ENCODE measurements at regions not wholly inside any gene's neighbourhood (a gene's known extent, or its start where the extent isn't known, plus 50 kb on each side); places are given as distances from the start of the nearest gene placed in this dataset.

DNA sequence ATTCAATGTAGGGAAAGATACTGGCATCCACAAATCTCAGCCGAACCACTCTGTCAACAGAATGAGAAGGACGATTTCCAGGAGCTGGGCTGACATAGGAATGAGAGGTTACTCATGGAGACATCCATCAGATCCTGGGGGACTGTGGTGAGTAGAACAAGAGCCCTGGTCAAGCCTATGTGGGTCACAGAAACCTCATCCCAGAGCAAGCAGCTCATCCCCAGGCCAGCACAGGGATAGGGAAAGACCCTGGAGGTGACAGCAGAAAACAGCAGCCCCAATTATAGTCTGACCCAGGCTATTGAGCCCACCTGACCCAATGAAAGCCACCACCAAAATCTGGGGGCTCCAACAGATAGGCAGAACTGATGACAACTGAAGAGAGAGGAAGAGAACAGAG is 128.0 kb upstream of the SERPIND1 start:
- Histone ChIP-seq H3K27ac (no peak overlapping the region), H3K4me3 (no peak overlapping the region), H3K9me3 (no peaks in the 10 kb centered on the region), H3K4me1 (no peaks in the 10 kb centered on the region), H3K27me3 (replicated peaks in 1 of 7) (no peaks in the 10 kb centered on the region), H3K36me3 (no peaks in the 10 kb centered on the region)
- DNase-seq: no peak
- TF ChIP-seq, protein P1, sequence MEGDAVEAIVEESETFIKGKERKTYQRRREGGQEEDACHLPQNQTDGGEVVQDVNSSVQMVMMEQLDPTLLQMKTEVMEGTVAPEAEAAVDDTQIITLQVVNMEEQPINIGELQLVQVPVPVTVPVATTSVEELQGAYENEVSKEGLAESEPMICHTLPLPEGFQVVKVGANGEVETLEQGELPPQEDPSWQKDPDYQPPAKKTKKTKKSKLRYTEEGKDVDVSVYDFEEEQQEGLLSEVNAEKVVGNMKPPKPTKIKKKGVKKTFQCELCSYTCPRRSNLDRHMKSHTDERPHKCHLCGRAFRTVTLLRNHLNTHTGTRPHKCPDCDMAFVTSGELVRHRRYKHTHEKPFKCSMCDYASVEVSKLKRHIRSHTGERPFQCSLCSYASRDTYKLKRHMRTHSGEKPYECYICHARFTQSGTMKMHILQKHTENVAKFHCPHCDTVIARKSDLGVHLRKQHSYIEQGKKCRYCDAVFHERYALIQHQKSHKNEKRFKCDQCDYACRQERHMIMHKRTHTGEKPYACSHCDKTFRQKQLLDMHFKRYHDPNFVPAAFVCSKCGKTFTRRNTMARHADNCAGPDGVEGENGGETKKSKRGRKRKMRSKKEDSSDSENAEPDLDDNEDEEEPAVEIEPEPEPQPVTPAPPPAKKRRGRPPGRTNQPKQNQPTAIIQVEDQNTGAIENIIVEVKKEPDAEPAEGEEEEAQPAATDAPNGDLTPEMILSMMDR (IDR thresholded peaks at IDR 0.05 in 8 of 11, conservative IDR thresholded peaks at IDR 0.05 in 3 of 11): no peak
- no peak for TF ChIP-seq POLR2AphosphoS5 (IDR thresholded peaks at IDR 0.05)
- no peak for TF ChIP-seq POLR2A (IDR thresholded peaks at IDR 0.05)
- 64 to 86% (median 74%) methylated on average over 2 of the region's 2 CpGs for WGBS, 5 donors
- intact Hi-C loops (cut with DNase I; ENCODE audit: low total_unique reads): no loop called here

DNA sequence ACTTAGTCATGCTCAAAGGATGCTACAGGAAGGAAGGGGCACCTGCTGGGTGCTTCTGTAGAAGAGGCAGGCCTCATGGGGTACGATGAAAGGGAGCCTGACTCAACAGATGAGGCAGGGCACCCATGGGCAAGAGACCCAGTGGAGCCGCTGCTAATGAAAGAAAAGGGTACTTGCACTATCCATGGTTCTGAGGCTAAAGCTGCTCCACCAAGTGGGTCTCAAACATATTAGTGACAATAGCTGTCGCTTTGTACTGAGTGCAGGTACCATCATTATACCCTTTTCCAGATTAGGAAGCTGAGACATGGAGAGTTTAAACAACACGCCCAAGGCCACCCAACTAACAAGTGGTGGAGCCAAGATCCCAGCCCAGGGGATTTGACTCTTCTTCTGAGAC is 127.5 kb upstream of the SERPIND1 start:
- TF ChIP-seq, protein P1 (IDR thresholded peaks at IDR 0.05 in 8 of 11, conservative IDR thresholded peaks at IDR 0.05 in 3 of 11): no peak
- TF ChIP-seq POLR2AphosphoS5 (IDR thresholded peaks at IDR 0.05): no peak
- no peak for TF ChIP-seq POLR2A (IDR thresholded peaks at IDR 0.05)
- 81 to 88% (median 88%) methylated on average over 4 of the region's 4 CpGs for WGBS, 5 donors
- no peak for DNase-seq

DNA sequence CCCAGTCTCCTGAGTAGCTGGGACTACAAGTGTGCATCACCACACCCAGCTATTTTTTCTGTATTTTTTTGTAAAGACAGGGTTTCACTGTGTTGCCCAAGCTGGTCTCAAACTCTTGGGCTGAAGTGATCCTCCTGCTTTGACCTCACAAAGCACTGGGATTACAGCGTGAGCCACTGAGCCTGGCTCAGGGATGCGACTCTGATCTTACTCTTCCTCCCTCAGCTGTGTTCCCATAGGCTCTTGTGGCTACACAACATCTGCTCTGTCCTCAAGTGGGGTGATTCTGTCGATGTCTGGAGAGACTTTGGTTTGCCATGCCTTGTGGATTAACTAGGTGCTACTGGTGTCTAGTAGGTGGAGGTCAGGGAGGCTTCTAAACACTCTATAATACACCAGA is 127.0 kb upstream of the SERPIND1 start:
- Histone ChIP-seq H3K36me3 (no peaks in the 10 kb centered on the region), H3K4me1 (no peaks in the 10 kb centered on the region), H3K27me3 (replicated peaks in 1 of 7) (no peaks in the 10 kb centered on the region), H3K27ac (no peak overlapping the region), H3K9me3 (no peaks in the 10 kb centered on the region), H3K4me3 (no peak overlapping the region)
- intact Hi-C loops (cut with DNase I; ENCODE audit: low total_unique reads): no loop called here
- TF ChIP-seq, protein P1 (IDR thresholded peaks at IDR 0.05 in 8 of 11, conservative IDR thresholded peaks at IDR 0.05 in 3 of 11): no peak
- TF ChIP-seq POLR2AphosphoS5 (IDR thresholded peaks at IDR 0.05) (no peak), POLR2A (IDR thresholded peaks at IDR 0.05) (no peak)
- 83 to 87% (median 84%) methylated on average over 3 of the region's 3 CpGs for WGBS, 5 donors
- no peak for DNase-seq

More for the DNA sequence above, 127.5 kb upstream of the SERPIND1 start:
- H3K36me3 ChIP-seq: no peaks in the 10 kb centered on the region
- H3K27ac ChIP-seq: no peak overlapping the region
- no peaks in the 10 kb centered on the region for H3K9me3 ChIP-seq
- no peaks in the 10 kb centered on the region for H3K27me3 ChIP-seq (replicated peaks in 1 of 7)
- intact Hi-C loops (cut with DNase I; ENCODE audit: low total_unique reads): no loop called here
- no peak overlapping the region for H3K4me3 ChIP-seq
- H3K4me1 ChIP-seq: no peaks in the 10 kb centered on the region

DNA sequence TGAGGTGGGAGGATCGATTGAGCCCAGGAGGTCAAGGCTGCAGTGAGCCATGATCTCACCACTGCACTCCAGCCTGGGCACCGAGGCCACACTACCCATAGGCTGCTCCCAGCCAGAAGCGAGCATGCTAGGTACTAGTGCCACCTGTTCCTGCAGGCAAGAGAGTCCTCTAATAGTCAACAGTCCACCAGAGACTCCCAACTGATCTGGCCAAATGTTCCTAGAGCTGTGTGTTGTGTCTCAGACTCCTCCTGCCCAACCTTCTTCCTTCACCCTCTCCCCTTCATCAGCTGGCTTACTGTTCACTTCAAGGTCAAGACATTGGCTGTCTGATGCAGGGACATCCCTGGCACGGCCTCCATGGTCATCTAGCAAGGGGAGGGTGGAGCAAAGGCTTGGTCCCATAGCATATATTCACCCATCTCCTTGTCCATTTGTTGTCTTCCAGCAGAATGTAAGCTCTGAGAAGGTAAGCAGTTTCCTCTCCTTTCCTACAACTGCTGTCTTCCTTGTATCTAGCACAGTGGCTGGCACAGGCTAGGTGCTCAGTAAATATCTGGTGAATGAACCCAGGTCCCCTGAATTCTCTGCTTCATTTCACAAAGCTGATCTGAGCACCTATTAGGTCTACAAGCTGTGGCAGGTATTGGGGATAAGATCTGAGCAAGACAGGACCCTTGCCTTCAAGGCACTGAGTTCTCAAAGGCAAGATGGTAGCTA is 126.2 kb upstream of the SERPIND1 start:
- no peak for TF ChIP-seq POLR2AphosphoS5 (IDR thresholded peaks at IDR 0.05)
- TF ChIP-seq, protein P1 (IDR thresholded peaks at IDR 0.05 in 8 of 11, conservative IDR thresholded peaks at IDR 0.05 in 3 of 11): no peak
- TF ChIP-seq POLR2A (IDR thresholded peaks at IDR 0.05): no peak
- intact Hi-C loops (cut with DNase I; ENCODE audit: low total_unique reads): no loop called here
- Histone ChIP-seq H3K36me3 (no peaks in the 10 kb centered on the region), H3K4me3 (no peak overlapping the region), H3K9me3 (no peaks in the 10 kb centered on the region), H3K27me3 (replicated peaks in 1 of 7) (no peaks in the 10 kb centered on the region), H3K27ac (no peak overlapping the region), H3K4me1 (no peaks in the 10 kb centered on the region)
- 67 to 92% (median 79%) methylated on average over 4 of the region's 4 CpGs for WGBS, 5 donors
- no peak for DNase-seq

All from spleen (tissue), 11 donors.